NT2/D1 (cell line): ENCODE measurements at regions not wholly inside any gene's neighbourhood (a gene's known extent, or its start where the extent isn't known, plus 50 kb on each side); places are given as distances from the start of the nearest gene placed in this dataset.

Experiments
- SUZ12 ChIP-seq: IDR thresholded peaks from 2 replicates; pipeline ENCODE4 v1.6.1; 2011; ENCODE audit not compliant: insufficient read length, insufficient read depth; ENCODE audit errors: extremely low read depth
- YY1 ChIP-seq: IDR thresholded peaks from 2 replicates; pipeline ENCODE4 v1.6.1; 2011; ENCODE audit not compliant: insufficient read length, insufficient read depth
- ZNF274 ChIP-seq: IDR thresholded peaks from 2 replicates; pipeline ENCODE4 v1.6.1; 2011; ENCODE audit warnings: mild to moderate bottlenecking, low read depth, low read length

DNA sequence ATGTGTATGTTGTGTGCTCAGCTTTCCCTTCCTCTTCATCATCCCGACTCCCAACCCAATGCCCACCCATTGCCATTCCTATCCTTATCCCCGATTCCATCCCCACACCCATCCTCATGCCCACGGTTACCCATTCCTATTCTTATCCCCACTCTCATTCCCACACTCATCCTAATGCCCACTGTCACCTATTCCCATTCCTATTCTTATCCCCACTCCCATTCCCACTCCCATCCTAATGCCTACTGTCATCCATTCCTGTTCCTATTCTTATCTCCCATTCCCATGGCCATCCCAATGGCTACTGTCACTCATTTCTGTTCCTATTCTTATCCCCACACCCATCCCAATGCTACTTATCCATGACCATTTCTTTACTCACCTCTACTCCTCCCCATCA is 254.1 kb downstream of the DHX35 start:
- TF ChIP-seq SUZ12: no peak
- no peak for TF ChIP-seq ZNF274
- no peak for TF ChIP-seq YY1
